ENCODE measurements at regions not wholly inside any gene's neighbourhood (a gene's known extent, or its start where the extent isn't known, plus 50 kb on each side); places are given as distances from the start of the nearest gene placed in this dataset.

DNA sequence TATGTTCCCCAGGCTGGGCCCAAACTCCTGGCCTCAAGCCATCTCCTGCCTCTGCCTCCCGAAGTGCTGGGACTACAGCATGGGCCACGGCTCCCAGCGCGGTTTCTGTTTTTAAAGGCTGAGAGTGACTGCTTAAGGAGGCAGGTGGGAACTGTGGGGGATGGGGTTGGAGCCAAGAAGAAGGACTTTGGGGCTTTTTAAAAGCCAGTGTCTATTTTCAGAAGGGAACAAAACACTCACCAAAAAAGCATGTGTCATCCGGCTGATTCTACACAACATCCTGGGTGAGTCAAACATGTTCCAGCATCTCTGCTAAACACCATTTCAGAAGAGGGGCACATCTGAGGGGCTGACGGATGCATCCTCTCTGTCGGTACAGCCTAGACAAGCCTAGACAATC is 824.5 kb downstream of the TYW1 start:
- TF ChIP-seq POLR2A (IDR thresholded peaks at IDR 0.05) = no peak
- TF ChIP-seq, protein P1, sequence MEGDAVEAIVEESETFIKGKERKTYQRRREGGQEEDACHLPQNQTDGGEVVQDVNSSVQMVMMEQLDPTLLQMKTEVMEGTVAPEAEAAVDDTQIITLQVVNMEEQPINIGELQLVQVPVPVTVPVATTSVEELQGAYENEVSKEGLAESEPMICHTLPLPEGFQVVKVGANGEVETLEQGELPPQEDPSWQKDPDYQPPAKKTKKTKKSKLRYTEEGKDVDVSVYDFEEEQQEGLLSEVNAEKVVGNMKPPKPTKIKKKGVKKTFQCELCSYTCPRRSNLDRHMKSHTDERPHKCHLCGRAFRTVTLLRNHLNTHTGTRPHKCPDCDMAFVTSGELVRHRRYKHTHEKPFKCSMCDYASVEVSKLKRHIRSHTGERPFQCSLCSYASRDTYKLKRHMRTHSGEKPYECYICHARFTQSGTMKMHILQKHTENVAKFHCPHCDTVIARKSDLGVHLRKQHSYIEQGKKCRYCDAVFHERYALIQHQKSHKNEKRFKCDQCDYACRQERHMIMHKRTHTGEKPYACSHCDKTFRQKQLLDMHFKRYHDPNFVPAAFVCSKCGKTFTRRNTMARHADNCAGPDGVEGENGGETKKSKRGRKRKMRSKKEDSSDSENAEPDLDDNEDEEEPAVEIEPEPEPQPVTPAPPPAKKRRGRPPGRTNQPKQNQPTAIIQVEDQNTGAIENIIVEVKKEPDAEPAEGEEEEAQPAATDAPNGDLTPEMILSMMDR (IDR thresholded peaks at IDR 0.05) = no peak
- TF ChIP-seq POLR2AphosphoS5 (IDR thresholded peaks at IDR 0.05) = no peak
- TF ChIP-seq EP300 (IDR thresholded peaks at IDR 0.05) = no peak
